ENCODE measurements at regions not wholly inside any gene's neighbourhood (a gene's known extent, or its start where the extent isn't known, plus 50 kb on each side); places are given as distances from the start of the nearest gene placed in this dataset.

DNA sequence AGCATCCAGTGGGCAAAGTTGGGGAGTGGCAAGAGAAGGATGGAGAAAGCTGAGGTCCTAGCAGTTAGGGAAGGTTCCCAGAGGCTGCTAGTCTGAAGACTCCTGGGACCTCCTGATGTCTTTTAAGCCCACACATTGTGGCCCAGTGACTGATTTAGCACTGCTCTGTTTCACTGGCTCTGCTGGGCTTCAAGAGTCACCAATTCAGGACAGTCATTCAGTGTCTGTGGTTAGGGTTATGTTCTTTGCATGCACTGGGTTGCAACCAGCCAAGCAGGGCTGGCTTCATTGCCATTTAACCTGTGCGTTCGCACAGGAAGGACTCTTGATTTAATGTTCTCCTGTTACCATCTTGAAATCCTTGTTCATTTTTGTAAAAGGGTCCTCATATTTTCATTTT is 199.2 kb downstream of the ICOS start (continued):
- TF ChIP-seq ZNF16 (tag by site-specific recombination; IDR thresholded peaks at IDR 0.05; ENCODE audit: low read depth) (no peak), ZNF560 (tag by site-specific recombination; IDR thresholded peaks at IDR 0.05; ENCODE audit: borderline replicate concordance) (no peak)

DNA sequence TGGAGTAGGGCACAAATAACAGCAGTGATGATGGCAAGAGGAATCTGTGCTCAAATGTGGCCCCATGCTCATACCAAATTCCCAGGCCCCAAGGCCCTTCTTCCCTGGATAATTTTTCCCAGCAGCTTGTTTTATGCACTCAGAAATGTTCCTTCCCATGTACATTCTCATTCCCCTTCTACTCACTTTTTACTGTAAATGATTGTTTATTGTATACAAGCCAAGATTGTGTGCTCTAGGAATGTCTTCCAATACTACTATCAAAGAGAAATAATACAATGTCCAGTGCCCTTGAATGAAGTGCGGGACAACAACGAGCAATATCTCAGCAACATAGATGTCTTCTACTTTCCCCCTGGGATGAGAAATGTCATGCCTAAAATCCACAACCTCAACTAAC is 201.6 kb downstream of the ICOS start:
- no peaks in the 10 kb centered on the region for H3K9me3 ChIP-seq (ENCODE audit: control insufficient read depth, insufficient read depth, low read depth, low read length)
- no peak overlapping the region for H3K27ac ChIP-seq (ENCODE audit: extremely low read depth, low read depth, low read length)
- no peaks in the 10 kb centered on the region for H3K36me3 ChIP-seq (ENCODE audit: control insufficient read depth in 2 of 2, insufficient read depth in 1 of 2, low read length in 2 of 2)
- ChIA-PET CTCF (interaction anchor here (0.8 kb wide), 1 partner anchor 40 kb away, joined by 3 read pairs; no protein-coding TSS in a partner anchor), POLR2A (no interaction called here)
- no peak for TF ChIP-seq ZNF670 (tag by site-specific recombination; IDR thresholded peaks at IDR 0.05; ENCODE audit: low read depth)
- H3K4me3 ChIP-seq (ENCODE audit: low read depth, low read length), result no peak overlapping the region
- no peaks in the 10 kb centered on the region for H3K4me1 ChIP-seq (ENCODE audit: control insufficient read depth, insufficient read depth, low read length)

DNA sequence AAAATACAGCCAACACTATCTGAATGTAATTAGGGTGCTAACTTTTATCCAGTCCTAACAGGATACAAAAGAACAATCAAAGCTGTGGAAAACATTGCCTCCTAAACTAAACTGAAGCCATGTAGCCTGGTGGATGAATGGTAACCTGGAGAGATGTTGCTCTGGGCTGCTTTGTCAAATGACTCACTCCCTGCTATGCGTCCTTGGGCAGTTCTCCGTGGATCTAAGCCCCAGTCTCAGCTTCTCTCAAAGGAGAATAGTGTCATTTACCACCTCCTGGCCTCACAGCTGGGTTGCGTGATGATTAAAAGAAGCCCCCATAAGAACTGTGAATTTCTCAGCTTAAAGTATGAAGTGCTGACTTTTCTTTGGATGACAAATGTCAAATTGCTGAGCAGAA is 203.7 kb downstream of the ICOS start:
- CTCF ChIA-PET, result interaction anchor here (0.7 to 2.3 kb wide), 2 partner anchors 26 to 37 kb away, joined by 3 to 17 read pairs; no protein-coding TSS in a partner anchor
- no peak overlapping the region for H3K27ac ChIP-seq (ENCODE audit: extremely low read depth, low read depth, low read length)

More for the DNA sequence above, 203.7 kb downstream of the ICOS start:
- POLR2A ChIA-PET, result no interaction called here
- no peak overlapping the region for H3K4me3 ChIP-seq (ENCODE audit: low read depth, low read length)
- no peaks in the 10 kb centered on the region for H3K9me3 ChIP-seq (ENCODE audit: control insufficient read depth, insufficient read depth, low read depth, low read length)
- TF ChIP-seq ZNF768 (tag by site-specific recombination; IDR thresholded peaks at IDR 0.05), result no peak
- no peak for TF ChIP-seq ZNF114 (tag by site-specific recombination; IDR thresholded peaks at IDR 0.05)
- TF ChIP-seq ZNF555 (tag by site-specific recombination; conservative IDR thresholded peaks at IDR 0.05), result no peak
- TF ChIP-seq ZNF37A (tag by site-specific recombination; IDR thresholded peaks at IDR 0.05), result no peak
- no peak for TF ChIP-seq ZNF510 (tag by site-specific recombination; IDR thresholded peaks at IDR 0.05; ENCODE audit: insufficient replicate concordance)
- TF ChIP-seq, protein P1, sequence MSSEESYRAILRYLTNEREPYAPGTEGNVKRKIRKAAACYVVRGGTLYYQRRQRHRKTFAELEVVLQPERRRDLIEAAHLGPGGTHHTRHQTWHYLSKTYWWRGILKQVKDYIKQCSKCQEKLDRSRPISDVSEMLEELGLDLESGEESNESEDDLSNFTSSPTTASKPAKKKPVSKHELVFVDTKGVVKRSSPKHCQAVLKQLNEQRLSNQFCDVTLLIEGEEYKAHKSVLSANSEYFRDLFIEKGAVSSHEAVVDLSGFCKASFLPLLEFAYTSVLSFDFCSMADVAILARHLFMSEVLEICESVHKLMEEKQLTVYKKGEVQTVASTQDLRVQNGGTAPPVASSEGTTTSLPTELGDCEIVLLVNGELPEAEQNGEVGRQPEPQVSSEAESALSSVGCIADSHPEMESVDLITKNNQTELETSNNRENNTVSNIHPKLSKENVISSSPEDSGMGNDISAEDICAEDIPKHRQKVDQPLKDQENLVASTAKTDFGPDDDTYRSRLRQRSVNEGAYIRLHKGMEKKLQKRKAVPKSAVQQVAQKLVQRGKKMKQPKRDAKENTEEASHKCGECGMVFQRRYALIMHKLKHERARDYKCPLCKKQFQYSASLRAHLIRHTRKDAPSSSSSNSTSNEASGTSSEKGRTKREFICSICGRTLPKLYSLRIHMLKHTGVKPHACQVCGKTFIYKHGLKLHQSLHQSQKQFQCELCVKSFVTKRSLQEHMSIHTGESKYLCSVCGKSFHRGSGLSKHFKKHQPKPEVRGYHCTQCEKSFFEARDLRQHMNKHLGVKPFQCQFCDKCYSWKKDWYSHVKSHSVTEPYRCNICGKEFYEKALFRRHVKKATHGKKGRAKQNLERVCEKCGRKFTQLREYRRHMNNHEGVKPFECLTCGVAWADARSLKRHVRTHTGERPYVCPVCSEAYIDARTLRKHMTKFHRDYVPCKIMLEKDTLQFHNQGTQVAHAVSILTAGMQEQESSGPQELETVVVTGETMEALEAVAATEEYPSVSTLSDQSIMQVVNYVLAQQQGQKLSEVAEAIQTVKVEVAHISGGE (tag by site-specific recombination; conservative IDR thresholded peaks at IDR 0.05; ENCODE audit: low read depth), result no peak
- TF ChIP-seq, protein P2, sequence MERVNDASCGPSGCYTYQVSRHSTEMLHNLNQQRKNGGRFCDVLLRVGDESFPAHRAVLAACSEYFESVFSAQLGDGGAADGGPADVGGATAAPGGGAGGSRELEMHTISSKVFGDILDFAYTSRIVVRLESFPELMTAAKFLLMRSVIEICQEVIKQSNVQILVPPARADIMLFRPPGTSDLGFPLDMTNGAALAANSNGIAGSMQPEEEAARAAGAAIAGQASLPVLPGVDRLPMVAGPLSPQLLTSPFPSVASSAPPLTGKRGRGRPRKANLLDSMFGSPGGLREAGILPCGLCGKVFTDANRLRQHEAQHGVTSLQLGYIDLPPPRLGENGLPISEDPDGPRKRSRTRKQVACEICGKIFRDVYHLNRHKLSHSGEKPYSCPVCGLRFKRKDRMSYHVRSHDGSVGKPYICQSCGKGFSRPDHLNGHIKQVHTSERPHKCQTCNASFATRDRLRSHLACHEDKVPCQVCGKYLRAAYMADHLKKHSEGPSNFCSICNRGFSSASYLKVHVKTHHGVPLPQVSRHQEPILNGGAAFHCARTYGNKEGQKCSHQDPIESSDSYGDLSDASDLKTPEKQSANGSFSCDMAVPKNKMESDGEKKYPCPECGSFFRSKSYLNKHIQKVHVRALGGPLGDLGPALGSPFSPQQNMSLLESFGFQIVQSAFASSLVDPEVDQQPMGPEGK (tag by site-specific recombination; IDR thresholded peaks at IDR 0.05), result no peak
- TF ChIP-seq ZNF549 (tag by site-specific recombination; IDR thresholded peaks at IDR 0.05), result no peak
- no peak for TF ChIP-seq GFI1B (tag by site-specific recombination; IDR thresholded peaks at IDR 0.05)
- TF ChIP-seq ZFP3 (tag by site-specific recombination; IDR thresholded peaks at IDR 0.05; ENCODE audit: low read depth), result no peak
- TF ChIP-seq, protein P3, sequence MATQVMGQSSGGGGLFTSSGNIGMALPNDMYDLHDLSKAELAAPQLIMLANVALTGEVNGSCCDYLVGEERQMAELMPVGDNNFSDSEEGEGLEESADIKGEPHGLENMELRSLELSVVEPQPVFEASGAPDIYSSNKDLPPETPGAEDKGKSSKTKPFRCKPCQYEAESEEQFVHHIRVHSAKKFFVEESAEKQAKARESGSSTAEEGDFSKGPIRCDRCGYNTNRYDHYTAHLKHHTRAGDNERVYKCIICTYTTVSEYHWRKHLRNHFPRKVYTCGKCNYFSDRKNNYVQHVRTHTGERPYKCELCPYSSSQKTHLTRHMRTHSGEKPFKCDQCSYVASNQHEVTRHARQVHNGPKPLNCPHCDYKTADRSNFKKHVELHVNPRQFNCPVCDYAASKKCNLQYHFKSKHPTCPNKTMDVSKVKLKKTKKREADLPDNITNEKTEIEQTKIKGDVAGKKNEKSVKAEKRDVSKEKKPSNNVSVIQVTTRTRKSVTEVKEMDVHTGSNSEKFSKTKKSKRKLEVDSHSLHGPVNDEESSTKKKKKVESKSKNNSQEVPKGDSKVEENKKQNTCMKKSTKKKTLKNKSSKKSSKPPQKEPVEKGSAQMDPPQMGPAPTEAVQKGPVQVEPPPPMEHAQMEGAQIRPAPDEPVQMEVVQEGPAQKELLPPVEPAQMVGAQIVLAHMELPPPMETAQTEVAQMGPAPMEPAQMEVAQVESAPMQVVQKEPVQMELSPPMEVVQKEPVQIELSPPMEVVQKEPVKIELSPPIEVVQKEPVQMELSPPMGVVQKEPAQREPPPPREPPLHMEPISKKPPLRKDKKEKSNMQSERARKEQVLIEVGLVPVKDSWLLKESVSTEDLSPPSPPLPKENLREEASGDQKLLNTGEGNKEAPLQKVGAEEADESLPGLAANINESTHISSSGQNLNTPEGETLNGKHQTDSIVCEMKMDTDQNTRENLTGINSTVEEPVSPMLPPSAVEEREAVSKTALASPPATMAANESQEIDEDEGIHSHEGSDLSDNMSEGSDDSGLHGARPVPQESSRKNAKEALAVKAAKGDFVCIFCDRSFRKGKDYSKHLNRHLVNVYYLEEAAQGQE (tag by site-specific recombination; IDR thresholded peaks at IDR 0.05), result no peak
- TF ChIP-seq ZBTB8A (tag by site-specific recombination; IDR thresholded peaks at IDR 0.05), result no peak
- TF ChIP-seq HOXA7 (CRISPR knock-in tag; IDR thresholded peaks at IDR 0.05; ENCODE audit: borderline replicate concordance), result no peak
- no peak for TF ChIP-seq IKZF3 (tag by site-specific recombination; IDR thresholded peaks at IDR 0.05)
- no peak for TF ChIP-seq ZNF140 (tag by site-specific recombination; IDR thresholded peaks at IDR 0.05)
- TF ChIP-seq, protein P4, sequence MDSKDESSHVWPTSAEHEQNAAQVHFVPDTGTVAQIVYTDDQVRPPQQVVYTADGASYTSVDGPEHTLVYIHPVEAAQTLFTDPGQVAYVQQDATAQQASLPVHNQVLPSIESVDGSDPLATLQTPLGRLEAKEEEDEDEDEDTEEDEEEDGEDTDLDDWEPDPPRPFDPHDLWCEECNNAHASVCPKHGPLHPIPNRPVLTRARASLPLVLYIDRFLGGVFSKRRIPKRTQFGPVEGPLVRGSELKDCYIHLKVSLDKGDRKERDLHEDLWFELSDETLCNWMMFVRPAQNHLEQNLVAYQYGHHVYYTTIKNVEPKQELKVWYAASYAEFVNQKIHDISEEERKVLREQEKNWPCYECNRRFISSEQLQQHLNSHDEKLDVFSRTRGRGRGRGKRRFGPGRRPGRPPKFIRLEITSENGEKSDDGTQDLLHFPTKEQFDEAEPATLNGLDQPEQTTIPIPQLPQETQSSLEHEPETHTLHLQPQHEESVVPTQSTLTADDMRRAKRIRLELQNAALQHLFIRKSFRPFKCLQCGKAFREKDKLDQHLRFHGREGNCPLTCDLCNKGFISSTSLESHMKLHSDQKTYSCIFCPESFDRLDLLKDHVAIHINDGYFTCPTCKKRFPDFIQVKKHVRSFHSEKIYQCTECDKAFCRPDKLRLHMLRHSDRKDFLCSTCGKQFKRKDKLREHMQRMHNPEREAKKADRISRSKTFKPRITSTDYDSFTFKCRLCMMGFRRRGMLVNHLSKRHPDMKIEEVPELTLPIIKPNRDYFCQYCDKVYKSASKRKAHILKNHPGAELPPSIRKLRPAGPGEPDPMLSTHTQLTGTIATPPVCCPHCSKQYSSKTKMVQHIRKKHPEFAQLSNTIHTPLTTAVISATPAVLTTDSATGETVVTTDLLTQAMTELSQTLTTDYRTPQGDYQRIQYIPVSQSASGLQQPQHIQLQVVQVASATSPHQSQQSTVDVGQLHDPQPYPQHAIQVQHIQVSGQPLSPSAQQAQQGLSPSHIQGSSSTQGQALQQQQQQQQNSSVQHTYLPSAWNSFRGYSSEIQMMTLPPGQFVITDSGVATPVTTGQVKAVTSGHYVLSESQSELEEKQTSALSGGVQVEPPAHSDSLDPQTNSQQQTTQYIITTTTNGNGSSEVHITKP (tag by site-specific recombination; IDR thresholded peaks at IDR 0.05), result no peak
- no peak for TF ChIP-seq ZEB2 (tag by site-specific recombination; IDR thresholded peaks at IDR 0.05)
- H3K36me3 ChIP-seq (ENCODE audit: control insufficient read depth in 2 of 2, insufficient read depth in 1 of 2, low read length in 2 of 2), result no peaks in the 10 kb centered on the region
- H3K4me1 ChIP-seq (ENCODE audit: control insufficient read depth, insufficient read depth, low read length), result no peaks in the 10 kb centered on the region

All from HEK293 (cell line).